ENCODE measurements at regions not wholly inside any gene's neighbourhood (a gene's known extent, or its start where the extent isn't known, plus 50 kb on each side); places are given as distances from the start of the nearest gene placed in this dataset.
"Not testable (repeated sequence)": the region's sequence is repeated elsewhere in the genome, so short reads cannot be mapped to it uniquely, and the experiment has no call there.

DNA sequence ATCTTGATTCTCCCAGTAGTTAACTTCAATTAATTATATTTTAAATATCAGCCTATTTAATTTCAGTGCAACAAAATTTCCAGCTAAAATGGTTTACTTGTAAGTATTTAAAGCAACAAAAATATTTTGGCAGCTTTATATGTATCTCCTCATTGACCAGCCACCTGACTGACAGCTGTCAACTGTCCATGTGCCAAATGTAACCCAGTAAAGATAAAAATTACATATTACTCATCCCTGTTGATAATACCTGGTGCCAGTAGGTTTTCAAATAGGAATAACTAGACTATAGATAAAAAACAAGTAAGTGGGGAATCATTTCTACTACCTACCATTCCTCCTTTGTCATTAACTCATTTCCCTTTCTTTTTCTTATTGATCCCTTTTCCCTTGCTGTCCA is 341.9 kb downstream of the TYW1 start:
- not testable (repeated sequence) for H3K9ac ChIP-seq (ENCODE audit: low read depth, low read length); H3K9me3 ChIP-seq (ENCODE audit: insufficient read depth, low read depth, low read length); H3K36me3 ChIP-seq (ENCODE audit: insufficient read depth, low read length); H3K4me3 ChIP-seq (ENCODE audit: low read length); H3K27ac ChIP-seq (ENCODE audit: low read depth, low read length); H3K27me3 ChIP-seq (ENCODE audit: insufficient read depth, low read length)
- peaks cover 10% of the 10 kb centered on the region for H3K4me1 ChIP-seq (ENCODE audit: insufficient read depth, low read length)

DNA sequence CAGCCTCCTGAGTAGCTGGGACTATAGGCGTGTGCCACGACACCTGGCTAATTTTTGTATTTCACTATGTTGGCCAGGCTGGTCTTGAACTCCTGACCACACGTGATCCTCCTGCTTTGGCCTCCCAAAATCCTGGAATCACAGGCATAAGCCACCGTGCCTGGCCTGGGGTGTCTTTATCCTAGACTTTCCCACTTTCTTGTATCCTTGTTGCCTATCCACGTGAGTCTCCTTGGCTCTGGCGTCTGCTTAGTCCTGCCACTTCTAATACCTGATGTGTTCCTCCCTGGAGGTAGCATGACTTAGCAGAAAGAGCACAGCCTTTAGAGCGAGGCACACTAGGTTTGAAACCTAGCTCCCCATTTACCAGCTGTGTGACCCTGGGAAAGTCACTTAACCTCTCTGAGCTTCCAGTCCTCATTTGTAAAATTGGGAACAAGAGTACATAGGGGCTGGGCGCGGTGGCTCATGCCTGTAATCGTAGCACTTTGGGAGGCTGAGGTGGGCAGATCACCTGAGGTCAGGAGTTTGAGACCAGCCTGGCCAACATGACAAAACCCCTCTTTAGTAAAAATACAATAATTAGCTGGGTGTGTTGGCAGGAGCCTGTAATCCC is 344.6 kb downstream of the TYW1 start:
- 93% methylated on average over 9 of the region's 10 CpGs for WGBS
- peaks cover 10% of the 10 kb centered on the region for H3K4me1 ChIP-seq (ENCODE audit: insufficient read depth, low read length)
- no peak overlapping the region for H3K4me3 ChIP-seq (ENCODE audit: low read length)
- no peak overlapping the region for H3K9ac ChIP-seq (ENCODE audit: low read depth, low read length)
- H3K36me3 ChIP-seq (ENCODE audit: insufficient read depth, low read length) = no peaks in the 10 kb centered on the region
- H3K27ac ChIP-seq (ENCODE audit: low read depth, low read length) = no peak overlapping the region
- H3K27me3 ChIP-seq (ENCODE audit: insufficient read depth, low read length) = no peaks in the 10 kb centered on the region
- peaks cover 13% of the 10 kb centered on the region for H3K9me3 ChIP-seq (ENCODE audit: insufficient read depth, low read depth, low read length)

DNA sequence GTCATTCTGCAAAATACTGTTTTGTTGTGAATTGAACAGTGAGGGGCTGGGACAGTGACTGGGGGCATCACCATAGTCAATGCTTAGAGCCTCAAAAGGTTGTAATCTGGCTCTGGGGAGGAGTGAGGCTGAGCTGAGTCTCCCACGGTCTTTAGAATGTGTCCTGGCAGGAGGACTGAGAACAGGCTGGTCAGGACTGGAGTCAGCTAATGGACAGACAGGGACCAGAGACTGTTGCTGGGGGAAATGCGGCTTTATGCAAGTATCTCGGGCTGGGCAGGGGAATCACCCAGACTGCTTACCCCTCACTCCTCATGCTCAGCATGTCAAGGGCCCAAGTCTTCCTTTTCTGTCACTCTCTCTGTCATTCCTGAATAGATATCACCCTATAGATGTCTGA is 346.5 kb downstream of the TYW1 start:
- H3K36me3 ChIP-seq (ENCODE audit: insufficient read depth, low read length) = no peaks in the 10 kb centered on the region
- no peak overlapping the region for H3K27ac ChIP-seq (ENCODE audit: low read depth, low read length)
- H3K4me3 ChIP-seq (ENCODE audit: low read length) = no peak overlapping the region
- 80% methylated on average over 3 of the region's 3 CpGs for WGBS
- peaks cover 10% of the 10 kb centered on the region for H3K4me1 ChIP-seq (ENCODE audit: insufficient read depth, low read length)
- peaks cover 13% of the 10 kb centered on the region for H3K9me3 ChIP-seq (ENCODE audit: insufficient read depth, low read depth, low read length)
- H3K9ac ChIP-seq (ENCODE audit: low read depth, low read length) = no peak overlapping the region
- no peaks in the 10 kb centered on the region for H3K27me3 ChIP-seq (ENCODE audit: insufficient read depth, low read length)

DNA sequence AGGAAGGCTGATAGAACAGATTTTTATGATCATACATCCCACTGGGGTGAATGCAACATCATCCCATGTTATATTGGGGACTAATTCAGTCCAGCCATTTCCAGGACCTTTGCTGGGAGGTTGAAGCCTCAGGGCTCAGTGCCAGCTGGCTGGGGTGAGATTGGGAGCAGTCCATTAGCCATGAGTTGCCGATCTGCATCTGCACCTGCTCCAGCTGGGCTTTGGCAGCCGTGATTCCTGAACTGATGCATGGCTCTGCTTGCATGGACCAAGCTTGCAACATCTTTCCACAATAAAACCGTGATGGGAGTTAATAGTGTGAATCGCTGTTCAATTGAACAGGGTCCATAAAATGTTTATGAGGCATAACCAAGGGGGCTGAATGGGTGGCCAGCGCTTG is 346.9 kb downstream of the TYW1 start:
- peaks cover 13% of the 10 kb centered on the region for H3K9me3 ChIP-seq (ENCODE audit: insufficient read depth, low read depth, low read length)
- H3K27ac ChIP-seq (ENCODE audit: low read depth, low read length) = no peak overlapping the region
- H3K9ac ChIP-seq (ENCODE audit: low read depth, low read length) = no peak overlapping the region
- WGBS = 79% methylated on average over 5 of the region's 5 CpGs
- H3K4me1 ChIP-seq (ENCODE audit: insufficient read depth, low read length) = peaks cover 10% of the 10 kb centered on the region
- no peak overlapping the region for H3K4me3 ChIP-seq (ENCODE audit: low read length)
- H3K27me3 ChIP-seq (ENCODE audit: insufficient read depth, low read length) = no peaks in the 10 kb centered on the region
- H3K36me3 ChIP-seq (ENCODE audit: insufficient read depth, low read length) = no peaks in the 10 kb centered on the region

DNA sequence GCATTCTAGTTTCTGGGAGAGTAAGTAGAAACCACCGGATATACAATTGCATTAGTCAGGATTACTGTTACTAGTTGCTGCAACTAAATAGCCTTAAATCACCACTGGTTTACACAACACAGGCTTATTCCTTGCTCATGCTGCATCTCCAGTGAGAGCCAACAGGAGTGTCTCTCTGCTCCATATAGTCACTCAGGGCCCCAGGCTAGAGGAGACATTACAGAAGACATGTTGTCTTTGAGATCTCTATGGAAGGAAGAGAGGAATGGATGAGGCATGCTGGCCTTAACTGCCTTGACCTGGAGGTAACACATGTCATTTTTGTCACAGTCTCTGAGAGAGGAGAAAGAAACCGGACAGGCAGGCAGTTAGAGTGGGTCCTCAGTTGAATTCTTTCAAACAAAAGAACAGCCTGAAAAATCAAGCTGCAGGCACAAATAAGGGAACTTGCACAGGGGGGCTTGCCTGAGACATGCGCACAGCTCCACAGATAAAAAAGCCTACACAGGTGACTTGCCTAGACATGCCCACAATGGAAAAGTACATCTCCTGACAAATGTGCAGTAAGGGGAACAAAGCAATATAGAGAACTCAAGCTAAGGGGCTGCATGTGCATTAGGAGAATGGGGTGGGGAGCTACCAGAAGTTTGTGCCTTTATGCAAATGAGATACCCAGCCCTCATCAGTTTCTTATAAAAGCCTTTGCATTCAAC is 348.0 kb downstream of the TYW1 start:
- WGBS = 91% methylated on average over 3 of the region's 3 CpGs
- Histone ChIP-seq H3K36me3 (ENCODE audit: insufficient read depth, low read length) (no peaks in the 10 kb centered on the region), H3K4me1 (ENCODE audit: insufficient read depth, low read length) (peaks cover 4% of the 10 kb centered on the region), H3K27me3 (ENCODE audit: insufficient read depth, low read length) (no peaks in the 10 kb centered on the region), H3K9ac (ENCODE audit: low read depth, low read length) (no peak overlapping the region), H3K9me3 (ENCODE audit: insufficient read depth, low read depth, low read length) (peaks cover 13% of the 10 kb centered on the region), H3K27ac (ENCODE audit: low read depth, low read length) (no peak overlapping the region), H3K4me3 (ENCODE audit: low read length) (no peak overlapping the region)

DNA sequence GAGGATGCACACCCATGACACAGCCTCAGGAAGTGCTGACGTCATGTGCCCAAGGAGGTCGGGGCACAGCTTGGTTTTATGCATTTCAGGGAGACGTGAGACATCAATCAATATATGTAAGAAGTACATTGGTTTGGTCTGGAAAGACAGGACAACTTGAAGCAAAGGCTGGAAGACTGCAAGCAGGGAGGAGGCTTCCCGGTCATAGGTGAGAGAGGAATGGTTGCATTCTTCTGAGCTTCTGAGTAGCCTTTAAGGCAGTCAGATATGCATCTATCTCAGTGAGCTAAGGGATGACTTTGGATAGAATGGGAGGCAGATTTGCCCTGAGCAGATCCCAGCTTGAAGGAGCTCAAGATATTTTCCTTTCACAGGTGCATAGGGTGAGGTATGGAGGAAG is 349.5 kb downstream of the TYW1 start:
- Histone ChIP-seq H3K4me1 (ENCODE audit: insufficient read depth, low read length) (no peaks in the 10 kb centered on the region), H3K9me3 (ENCODE audit: insufficient read depth, low read depth, low read length) (peaks cover 13% of the 10 kb centered on the region), H3K4me3 (ENCODE audit: low read length) (no peak overlapping the region), H3K27me3 (ENCODE audit: insufficient read depth, low read length) (no peaks in the 10 kb centered on the region), H3K9ac (ENCODE audit: low read depth, low read length) (no peak overlapping the region), H3K27ac (ENCODE audit: low read depth, low read length) (no peak overlapping the region), H3K36me3 (ENCODE audit: insufficient read depth, low read length) (no peaks in the 10 kb centered on the region)
- WGBS = 68% methylated on average over 4 of the region's 4 CpGs

DNA sequence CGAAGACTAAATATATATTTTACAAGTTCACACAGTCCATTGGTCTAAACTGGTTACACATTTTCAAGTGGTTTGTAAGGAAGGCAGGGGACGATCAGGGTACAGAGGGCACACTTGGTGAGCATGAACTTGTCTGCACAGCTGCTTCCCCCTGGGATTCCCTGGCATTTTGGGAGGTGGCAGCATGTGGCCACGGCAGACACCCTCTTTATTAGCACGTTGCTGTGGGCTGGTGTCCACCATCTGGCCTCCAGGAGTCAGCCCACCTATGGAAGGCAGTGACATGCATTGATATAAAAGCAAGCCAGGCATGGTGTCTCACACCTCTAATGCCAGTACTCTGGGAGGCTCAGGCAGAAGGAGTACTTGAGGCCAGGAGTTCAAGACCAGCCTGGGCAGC is 350.2 kb downstream of the TYW1 start:
- no peaks in the 10 kb centered on the region for H3K36me3 ChIP-seq (ENCODE audit: insufficient read depth, low read length)
- 89% methylated on average over 3 of the region's 4 CpGs for WGBS

DNA sequence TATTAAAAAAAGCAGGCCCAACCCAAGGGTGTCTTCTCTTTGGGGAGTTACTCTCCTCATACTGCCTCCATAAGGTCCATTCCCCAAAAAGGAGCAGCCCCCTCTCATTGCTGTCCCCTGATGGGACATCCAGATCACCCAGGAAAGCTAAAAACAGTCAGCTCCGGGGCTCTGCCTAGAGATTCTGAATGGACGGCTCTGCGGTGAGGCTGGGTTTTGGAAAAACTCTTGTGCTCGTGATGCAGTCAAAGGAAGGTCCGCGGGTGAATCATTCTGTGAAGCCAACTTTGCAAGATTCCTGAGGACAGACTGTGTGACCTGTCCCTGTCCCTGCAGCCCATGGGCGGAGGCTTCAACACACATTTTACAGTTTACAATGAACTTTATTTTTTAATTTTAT is 351.5 kb downstream of the TYW1 start:
- H3K9ac ChIP-seq (ENCODE audit: low read depth, low read length) = no peak overlapping the region
- H3K4me1 ChIP-seq (ENCODE audit: insufficient read depth, low read length) = no peaks in the 10 kb centered on the region
- no peak overlapping the region for H3K27ac ChIP-seq (ENCODE audit: low read depth, low read length)
- H3K9me3 ChIP-seq (ENCODE audit: insufficient read depth, low read depth, low read length) = peaks cover 13% of the 10 kb centered on the region
- 94% methylated on average over 7 of the region's 7 CpGs for WGBS
- no peaks in the 10 kb centered on the region for H3K36me3 ChIP-seq (ENCODE audit: insufficient read depth, low read length)
- H3K4me3 ChIP-seq (ENCODE audit: low read length) = no peak overlapping the region
- H3K27me3 ChIP-seq (ENCODE audit: insufficient read depth, low read length) = no peaks in the 10 kb centered on the region

More for the DNA sequence above, 350.2 kb downstream of the TYW1 start:
- Histone ChIP-seq H3K9me3 (ENCODE audit: insufficient read depth, low read depth, low read length) (peaks cover 13% of the 10 kb centered on the region), H3K4me1 (ENCODE audit: insufficient read depth, low read length) (no peaks in the 10 kb centered on the region), H3K27me3 (ENCODE audit: insufficient read depth, low read length) (no peaks in the 10 kb centered on the region), H3K9ac (ENCODE audit: low read depth, low read length) (no peak overlapping the region), H3K27ac (ENCODE audit: low read depth, low read length) (no peak overlapping the region), H3K4me3 (ENCODE audit: low read length) (no peak overlapping the region)

DNA sequence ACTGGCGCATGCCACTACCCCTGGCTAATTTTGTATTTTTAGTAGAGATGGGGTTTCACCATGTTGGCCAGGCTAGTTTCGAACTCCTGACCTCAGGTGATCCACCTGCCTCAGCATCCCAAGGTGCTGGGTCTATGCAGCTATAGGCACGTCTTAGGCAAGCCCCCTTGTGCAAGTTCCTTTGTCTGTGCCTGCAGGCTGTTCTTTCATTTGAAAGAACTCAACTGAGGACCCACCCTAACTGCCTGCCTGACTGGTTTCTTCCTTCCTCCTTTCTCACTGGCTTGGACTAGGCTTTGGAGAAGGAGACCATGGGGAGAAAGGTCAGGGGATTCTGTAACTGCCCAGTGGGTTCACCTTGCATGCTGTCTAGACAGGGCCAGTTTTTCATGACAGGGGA is 361.0 kb downstream of the TYW1 start:
- H3K9ac ChIP-seq (ENCODE audit: low read depth, low read length) = not testable (repeated sequence)
- 92% methylated on average over 3 of the region's 3 CpGs for WGBS

DNA sequence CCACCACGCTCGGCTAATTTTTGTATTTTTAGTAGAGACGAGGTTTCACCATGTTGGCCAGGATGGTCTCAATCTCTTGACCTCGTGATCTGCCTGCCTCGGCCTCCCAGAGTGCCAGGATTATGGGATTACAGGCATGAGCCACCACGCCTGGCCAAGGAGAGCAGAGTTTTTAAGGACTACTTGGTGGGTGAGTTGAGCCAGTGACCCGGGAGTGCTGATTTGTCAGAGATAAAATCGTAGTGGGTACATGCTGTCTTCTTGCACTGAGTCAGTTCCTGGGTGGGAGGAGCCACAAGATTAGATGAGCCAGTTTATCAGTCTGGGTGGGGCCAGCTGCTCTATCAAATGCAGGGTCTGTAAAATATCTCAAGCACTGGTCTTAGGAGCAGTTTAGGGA is 361.7 kb downstream of the TYW1 start:
- 93% methylated on average over 8 of the region's 8 CpGs for WGBS
- H3K9me3 ChIP-seq (ENCODE audit: insufficient read depth, low read depth, low read length); H3K4me3 ChIP-seq (ENCODE audit: low read length); H3K4me1 ChIP-seq (ENCODE audit: insufficient read depth, low read length); H3K27me3 ChIP-seq (ENCODE audit: insufficient read depth, low read length); H3K27ac ChIP-seq (ENCODE audit: low read depth, low read length); H3K36me3 ChIP-seq (ENCODE audit: insufficient read depth, low read length); H3K9ac ChIP-seq (ENCODE audit: low read depth, low read length): not testable (repeated sequence)

More for the DNA sequence above, 361.0 kb downstream of the TYW1 start:
- not testable (repeated sequence) for H3K4me3 ChIP-seq (ENCODE audit: low read length); H3K9me3 ChIP-seq (ENCODE audit: insufficient read depth, low read depth, low read length); H3K27me3 ChIP-seq (ENCODE audit: insufficient read depth, low read length); H3K4me1 ChIP-seq (ENCODE audit: insufficient read depth, low read length); H3K27ac ChIP-seq (ENCODE audit: low read depth, low read length); H3K36me3 ChIP-seq (ENCODE audit: insufficient read depth, low read length)

DNA sequence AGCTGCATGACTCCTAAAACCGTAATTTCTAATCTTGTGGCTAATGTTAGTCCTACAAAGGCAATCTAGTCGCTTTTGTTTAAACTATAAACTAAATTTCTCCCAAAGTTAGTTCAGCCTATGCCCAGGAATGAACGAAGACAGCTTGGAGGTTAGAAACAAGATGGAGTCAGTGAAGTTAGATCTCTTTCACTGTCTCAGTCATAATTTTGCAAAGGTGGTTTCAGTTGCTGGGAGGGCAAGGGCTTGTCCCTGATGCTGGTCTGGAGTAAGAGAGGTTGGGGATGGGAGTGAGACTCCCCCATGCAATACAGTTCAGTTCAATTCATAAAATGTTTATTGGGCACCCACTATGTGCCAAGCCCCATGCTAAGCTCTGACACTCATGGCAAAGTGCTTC is 362.1 kb downstream of the TYW1 start:
- 100% methylated on average over 2 of the region's 3 CpGs for WGBS
- H3K9me3 ChIP-seq (ENCODE audit: insufficient read depth, low read depth, low read length); H3K4me1 ChIP-seq (ENCODE audit: insufficient read depth, low read length); H3K4me3 ChIP-seq (ENCODE audit: low read length); H3K27me3 ChIP-seq (ENCODE audit: insufficient read depth, low read length); H3K27ac ChIP-seq (ENCODE audit: low read depth, low read length); H3K9ac ChIP-seq (ENCODE audit: low read depth, low read length); H3K36me3 ChIP-seq (ENCODE audit: insufficient read depth, low read length): not testable (repeated sequence)

DNA sequence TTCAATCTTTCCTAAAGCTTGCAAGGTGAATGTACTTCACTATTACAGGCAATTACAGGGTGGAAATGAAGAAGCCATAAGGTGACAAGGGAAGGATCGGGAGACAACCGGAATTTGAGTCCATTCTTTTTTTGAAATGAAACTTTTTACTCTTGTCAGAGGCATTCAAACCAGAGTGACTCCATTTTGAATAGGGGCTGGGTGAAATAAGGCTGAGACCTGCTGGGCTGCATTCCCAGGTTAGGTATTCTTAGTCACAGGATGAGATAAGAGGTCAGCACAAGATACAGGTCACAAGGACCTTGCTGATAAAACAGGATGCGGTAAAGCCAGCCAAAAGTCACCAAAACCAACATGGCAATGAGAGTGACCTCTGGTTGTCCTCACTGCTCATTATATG is 363.3 kb downstream of the TYW1 start:
- no peak overlapping the region for H3K27ac ChIP-seq (ENCODE audit: low read depth, low read length)

More for the DNA sequence above, 363.3 kb downstream of the TYW1 start:
- H3K4me3 ChIP-seq (ENCODE audit: low read length) = no peak overlapping the region
- H3K27me3 ChIP-seq (ENCODE audit: insufficient read depth, low read length) = no peaks in the 10 kb centered on the region
- H3K9ac ChIP-seq (ENCODE audit: low read depth, low read length) = no peak overlapping the region
- WGBS = 60% methylated on average over 3 of the region's 3 CpGs
- H3K9me3 ChIP-seq (ENCODE audit: insufficient read depth, low read depth, low read length) = peaks cover 4% of the 10 kb centered on the region
- H3K36me3 ChIP-seq (ENCODE audit: insufficient read depth, low read length) = no peaks in the 10 kb centered on the region
- H3K4me1 ChIP-seq (ENCODE audit: insufficient read depth, low read length) = no peaks in the 10 kb centered on the region; the same call in 1 of the 2 replicates
